NCI-H2196 (cell line): ENCODE measurements at regions not wholly inside any gene's neighbourhood (a gene's known extent, or its start where the extent isn't known, plus 50 kb on each side); places are given as distances from the start of the nearest gene placed in this dataset.

ENCODE experiments used
- DNase-seq: peaks from one replicate; lab custom pipeline; 2025; ENCODE audit not compliant: unreplicated experiment; lab: John Stamatoyannopoulos, UW

DNA sequence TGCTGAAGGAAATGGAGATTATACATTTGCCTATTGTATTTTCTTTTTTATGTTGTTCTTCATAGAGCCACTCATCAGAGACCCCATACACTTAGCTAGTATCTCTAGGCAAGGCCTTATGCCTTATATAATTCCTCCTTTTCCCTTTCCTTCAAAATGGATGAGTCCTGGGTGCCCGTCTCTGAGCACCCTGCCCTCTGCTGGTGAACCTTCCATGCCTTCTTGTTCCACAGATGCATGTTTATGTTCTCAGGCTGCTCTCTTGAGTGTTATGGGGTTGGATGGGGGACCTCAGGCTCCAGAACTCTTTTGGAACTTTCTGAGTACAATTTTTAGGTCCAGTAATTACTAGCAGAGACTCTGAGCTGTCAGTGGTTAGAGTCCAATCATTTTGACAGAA, 368.6 kb upstream of the SPRED2 start:
- no peak for DNase-seq

DNA sequence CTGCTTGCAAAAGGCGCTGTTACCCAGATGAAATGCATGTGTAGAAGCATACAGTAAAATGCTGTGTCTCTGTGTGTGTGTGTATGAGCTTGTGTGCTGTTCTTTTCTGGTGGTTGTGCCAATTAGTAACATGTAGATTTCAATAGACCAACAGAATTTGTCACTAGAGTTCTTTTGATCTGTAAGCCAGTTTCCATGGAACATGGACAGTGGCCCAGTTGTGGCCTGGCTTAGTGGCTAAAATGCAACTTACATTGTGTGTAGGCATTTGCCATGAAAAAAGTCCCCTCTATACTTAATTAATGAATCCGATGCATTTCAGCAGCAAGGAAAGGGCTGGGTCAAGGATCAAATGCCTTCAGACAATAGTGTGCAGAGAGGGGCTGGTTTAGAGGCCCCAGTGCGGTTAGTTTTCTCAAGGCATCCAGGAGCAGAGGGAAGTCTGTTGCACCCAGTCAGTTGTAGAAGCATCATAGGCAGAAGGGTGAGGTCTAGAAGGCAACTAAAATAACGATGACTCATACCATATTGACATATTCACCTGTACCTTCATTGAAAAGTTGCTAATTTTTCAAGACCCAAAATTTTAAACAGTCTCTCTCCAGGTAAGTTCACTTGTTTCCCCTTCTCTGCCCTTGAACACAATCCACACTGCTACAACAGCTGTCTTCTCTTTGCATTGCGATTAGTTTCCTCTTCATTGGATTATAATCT, 366.9 kb upstream of the SPRED2 start:
- no peak for DNase-seq

DNA sequence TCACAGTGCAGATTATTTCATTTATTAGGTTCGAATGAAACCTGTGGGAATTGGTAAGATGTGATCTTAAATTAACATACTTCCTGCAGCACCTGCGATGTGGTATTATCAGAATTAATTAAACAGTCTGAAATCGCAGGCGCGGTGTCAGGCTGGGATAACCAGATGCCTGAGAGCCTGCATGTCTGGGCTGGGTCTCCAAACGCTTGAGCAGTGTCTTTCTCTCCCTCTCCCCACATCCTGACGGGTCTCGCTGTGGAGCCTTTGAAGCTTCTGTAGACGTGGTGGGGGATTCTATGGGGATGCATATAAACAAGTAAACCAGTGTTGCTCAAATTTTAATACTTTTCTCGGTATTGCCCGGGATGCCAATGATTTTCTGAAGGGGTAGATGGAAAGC, 366.2 kb upstream of the SPRED2 start:
- DNase-seq: no peak

DNA sequence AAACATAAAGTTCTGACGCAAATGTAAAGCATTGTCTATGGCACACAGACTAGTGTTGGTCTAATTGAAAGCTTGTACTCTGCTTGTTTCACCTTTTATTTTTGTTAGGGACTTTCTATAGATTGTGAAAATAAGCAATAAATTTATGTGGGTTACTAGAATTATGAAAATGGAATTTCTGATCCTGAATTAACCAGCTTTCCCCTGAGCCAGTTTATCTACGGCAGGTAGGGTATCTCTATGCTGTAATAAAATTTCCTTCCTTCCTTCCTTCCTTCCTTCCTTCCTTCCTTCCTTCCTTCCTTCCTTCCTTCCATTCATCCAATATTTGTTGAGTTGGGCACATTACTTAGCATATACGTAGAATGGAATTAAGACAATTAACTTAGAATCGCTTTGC, 362.6 kb upstream of the SPRED2 start:
- no peak for DNase-seq

- DNase-seq: no peak
Measured at GRCh38 chr2:65791404-65791975, 359.1 kb upstream of the SPRED2 start.

GRCh38 chr2:65790676-65790935, 358.2 kb upstream of the SPRED2 start:
- DNase-seq: no peak

DNA sequence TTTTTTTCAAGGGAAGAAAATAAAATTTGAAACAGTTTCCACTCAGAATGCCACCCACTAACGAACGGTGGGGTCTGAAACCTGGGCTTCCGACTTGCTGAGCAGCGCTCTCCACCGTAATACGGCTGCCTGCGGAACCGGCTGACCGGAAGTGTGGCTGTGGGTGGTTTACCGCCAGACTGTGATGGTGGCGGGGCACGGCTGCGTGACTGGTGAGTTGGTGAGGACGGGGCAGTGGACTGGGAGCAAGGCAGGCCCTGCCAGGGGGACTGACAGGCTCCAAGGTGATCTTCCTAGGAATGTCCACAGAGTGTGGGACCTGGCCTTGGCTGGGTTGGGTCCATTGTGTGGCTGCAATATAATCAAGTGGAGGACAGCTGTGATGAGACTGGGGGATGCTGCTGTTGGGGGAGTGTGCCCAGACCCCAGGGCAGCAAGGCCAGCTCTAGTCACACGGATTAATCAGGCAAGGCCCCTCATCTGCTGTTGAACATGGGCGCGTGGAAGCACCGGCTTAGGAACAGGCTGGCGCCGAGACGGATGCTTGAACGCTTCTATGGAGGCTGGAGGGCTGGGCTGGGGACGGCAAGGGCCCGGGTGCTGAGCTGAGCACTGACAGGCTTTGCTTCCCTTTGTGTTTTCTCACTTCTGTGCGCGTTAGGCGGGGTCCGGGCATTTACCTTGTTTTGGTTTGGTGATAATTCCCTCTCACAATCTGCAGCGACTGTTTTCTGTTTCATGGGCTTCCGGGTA, 357.7 kb upstream of the SPRED2 start:
- no peak for DNase-seq

- no peak for DNase-seq
Measured at GRCh38 chr2:65788556-65788955, 356.2 kb upstream of the SPRED2 start.

GRCh38 chr2:65786765-65787164, 354.4 kb upstream of the SPRED2 start:
- DNase-seq: no peak

GRCh38 chr2:65786007-65786717, 353.8 kb upstream of the SPRED2 start:
- DNase-seq: no peak

GRCh38 chr2:65782996-65783650, 350.7 kb upstream of the SPRED2 start:
- DNase-seq: no peak

DNA sequence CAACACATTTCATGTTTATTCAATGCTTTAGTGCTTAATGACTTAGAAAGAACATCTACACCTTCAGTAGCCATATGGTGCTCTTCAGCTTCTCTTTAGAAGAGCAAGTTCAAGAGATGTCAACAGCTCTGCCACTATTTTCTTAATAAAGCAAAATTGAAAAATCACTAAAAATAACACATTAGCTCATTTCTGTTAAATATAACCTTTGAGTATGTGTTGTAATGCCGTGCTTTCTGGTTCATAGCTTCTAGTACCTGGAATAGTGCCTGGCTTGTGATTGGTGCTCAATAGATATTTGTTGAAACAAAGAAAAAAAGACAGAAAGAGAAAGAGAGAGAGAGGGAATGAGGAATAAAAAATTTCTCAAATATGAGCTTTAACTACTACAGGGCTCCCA, 349.8 kb upstream of the SPRED2 start:
- no peak for DNase-seq

DNA sequence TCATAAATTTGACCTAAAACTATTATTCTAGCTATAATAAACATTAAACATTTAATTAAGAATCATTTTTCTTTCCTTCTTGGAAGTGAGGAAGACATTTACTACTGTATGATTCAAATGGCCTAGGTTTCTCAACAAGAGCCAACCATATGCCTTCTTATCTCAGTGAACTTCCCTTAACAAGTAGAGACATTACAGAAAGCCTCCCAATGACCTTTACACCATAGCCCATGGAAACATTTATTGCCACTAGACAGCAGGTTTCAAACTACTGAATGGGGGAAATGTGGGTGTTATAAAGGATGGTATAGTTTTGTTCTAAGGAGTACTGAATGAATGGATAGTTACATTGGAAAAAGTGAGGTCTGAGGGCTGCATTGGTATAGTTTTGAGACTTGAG, 349.4 kb upstream of the SPRED2 start:
- no peak for DNase-seq

DNA sequence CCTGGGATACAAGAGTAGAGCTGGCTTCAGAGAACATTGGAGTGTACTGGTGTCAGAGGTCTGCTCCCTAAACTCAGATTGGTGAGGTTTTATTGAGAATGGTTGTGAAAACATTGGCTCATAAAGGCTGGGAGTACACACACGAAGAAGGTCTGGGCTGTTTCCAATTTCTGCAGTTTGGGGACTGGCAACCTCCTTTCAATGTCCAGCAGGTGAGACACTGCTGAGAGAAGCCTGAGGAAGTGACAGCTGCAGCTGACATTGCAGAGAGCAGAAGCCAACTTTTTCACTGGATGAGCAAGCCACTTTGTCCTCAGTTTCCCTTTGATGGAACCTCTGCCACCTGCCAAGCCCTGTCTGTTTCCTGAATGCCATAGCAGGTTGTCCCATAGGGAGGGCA, 346.6 kb upstream of the SPRED2 start:
- no peak for DNase-seq

- no peak for DNase-seq
Measured at GRCh38 chr2:65778137-65778536, 345.7 kb upstream of the SPRED2 start.

DNA sequence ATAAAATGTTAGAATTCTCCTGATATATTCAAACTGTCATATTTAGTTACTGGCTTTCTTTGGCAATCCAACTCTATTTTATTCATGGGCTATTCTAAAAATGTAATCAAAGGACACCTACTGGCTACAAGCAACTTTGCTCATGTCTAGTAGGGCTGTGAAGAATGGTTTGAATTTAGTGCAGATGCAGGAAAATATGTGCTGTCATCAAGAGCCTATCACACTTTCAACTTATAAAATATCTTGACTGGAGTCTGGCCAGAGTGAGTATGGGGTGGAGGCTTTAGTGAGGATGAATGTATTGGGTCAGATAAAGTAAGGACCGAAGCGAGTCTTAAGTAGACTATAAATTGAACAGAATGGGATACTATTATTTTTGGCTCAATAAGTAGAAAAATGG, 343.4 kb upstream of the SPRED2 start:
- DNase-seq: no peak

GRCh38 chr2:65767946-65768345, 335.5 kb upstream of the SPRED2 start:
- no peak for DNase-seq

GRCh38 chr2:65766768-65767267, 334.4 kb upstream of the SPRED2 start:
- DNase-seq: no peak

DNA sequence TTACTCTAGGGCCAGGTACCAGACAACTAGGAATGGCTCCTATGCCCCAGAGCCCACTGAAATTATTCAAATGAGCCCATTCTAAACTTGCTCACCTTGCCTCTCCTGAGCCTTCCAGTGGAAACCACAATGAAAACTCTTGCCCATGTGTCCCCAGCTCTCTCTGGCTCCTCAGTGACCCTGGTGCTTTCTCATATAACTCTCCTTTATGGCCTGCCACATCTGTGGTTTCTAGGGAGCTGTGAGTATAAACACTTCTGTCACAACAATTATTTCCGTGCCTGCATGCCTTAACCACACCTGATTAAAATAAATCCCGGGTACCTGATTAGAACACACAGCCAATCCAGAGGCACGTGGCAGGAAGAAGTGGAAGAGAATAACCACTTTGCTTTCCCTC, 333.0 kb upstream of the SPRED2 start:
- no peak for DNase-seq

- DNase-seq: no peak
Measured at GRCh38 chr2:65762068-65762467, 329.7 kb upstream of the SPRED2 start.

GRCh38 chr2:65754219-65754618, 321.8 kb upstream of the SPRED2 start:
- peak; percentile 6 for DNase-seq
